Calu3 (cell line): ENCODE measurements at regions not wholly inside any gene's neighbourhood (a gene's known extent, or its start where the extent isn't known, plus 50 kb on each side); places are given as distances from the start of the nearest gene placed in this dataset.

ENCODE experiments used
- BruUV-seq: library from RNA; stranded (reverse); fragments of 400-500 nt; replicated peaks from 2 replicates; lab custom pipeline; 2021; lab: Mats Ljungman, UMichigan
- CTCF ChIA-PET: fragments of 300-600 bp; sonication (Branson Sonifier 250); formaldehyde crosslinking; loops from one replicate; lab custom pipeline; 2022; ENCODE audit warnings: antibody characterized with exemption; lab: Charles Lee
- DNase-seq: peaks from one replicate; pipeline ENCODE4 v3.0.0; 2022
- H3K27ac Mint-ChIP-seq: one replicate; pipeline ENCODE4 v1.8.0; 2022; ENCODE audit warnings: mixed read lengths; ENCODE audit not compliant: unreplicated experiment
- H3K27me3 Mint-ChIP-seq: one replicate; pipeline ENCODE4 v1.8.0; 2022; ENCODE audit warnings: mixed read lengths; ENCODE audit not compliant: unreplicated experiment
- H3K36me3 Mint-ChIP-seq: one replicate; pipeline ENCODE4 v1.8.0; 2022; ENCODE audit warnings: mild to moderate bottlenecking, moderate library complexity, mixed read lengths; ENCODE audit not compliant: insufficient read depth, unreplicated experiment
- H3K4me1 Mint-ChIP-seq: one replicate; pipeline ENCODE4 v1.8.0; 2022; ENCODE audit warnings: mild to moderate bottlenecking, low read depth, mixed read lengths; ENCODE audit not compliant: unreplicated experiment
- H3K4me3 Mint-ChIP-seq: one replicate; pipeline ENCODE4 v1.8.0; 2022; ENCODE audit warnings: mild to moderate bottlenecking, low read depth, moderate library complexity, mixed read lengths; ENCODE audit not compliant: unreplicated experiment
- H3K9me3 Mint-ChIP-seq: one replicate; pipeline ENCODE4 v1.8.0; 2022; ENCODE audit warnings: low read depth, mixed read lengths; ENCODE audit not compliant: unreplicated experiment
- CTCF ChIP-seq: fragments of 200-600 bp; IDR thresholded peaks from one replicate; pipeline ENCODE4 v1.8.0; 2022; ENCODE audit warnings: antibody characterized with exemption; ENCODE audit not compliant: unreplicated experiment
- intact Hi-C: fragments of 100-400 bp; cut with micrococcal nuclease; formaldehyde crosslinking; loops from one replicate; pipeline ENCODE4 v1.10.0; 2022; ENCODE audit not compliant: unreplicated experiment

- H3K27ac Mint-ChIP-seq = no peak overlapping the region
- BruUV-seq = no TSS peak
- peaks cover 4% of the 10 kb centered on the region for H3K9me3 Mint-ChIP-seq
- H3K4me1 Mint-ChIP-seq = no peaks in the 10 kb centered on the region
- no peaks in the 10 kb centered on the region for H3K27me3 Mint-ChIP-seq
- no peaks in the 10 kb centered on the region for H3K36me3 Mint-ChIP-seq
- TF ChIP-seq CTCF = no peak
- intact Hi-C loops = no loop called here
- H3K4me3 Mint-ChIP-seq = no peak overlapping the region
- no peak for DNase-seq
- CTCF ChIA-PET = interaction anchor here (0.6 kb wide), 1 partner anchor 151 kb away, joined by 4 read pairs; no protein-coding TSS in a partner anchor
These were observed 64.0 kb upstream of the STK39 start for GRCh38 chr2:168311261-168311910.

GRCh38 chr2:168312036-168312822 is 64.8 kb upstream of the STK39 start:
- intact Hi-C loops = no loop called here
- Mint-ChIP-seq H3K4me3 (no peak overlapping the region), H3K36me3 (no peaks in the 10 kb centered on the region), H3K4me1 (no peaks in the 10 kb centered on the region), H3K27me3 (no peaks in the 10 kb centered on the region), H3K27ac (no peak overlapping the region), H3K9me3 (no peaks in the 10 kb centered on the region)
- no TSS peak for BruUV-seq
- no peak for TF ChIP-seq CTCF
- DNase-seq = no peak
- CTCF ChIA-PET = no interaction called here

DNA sequence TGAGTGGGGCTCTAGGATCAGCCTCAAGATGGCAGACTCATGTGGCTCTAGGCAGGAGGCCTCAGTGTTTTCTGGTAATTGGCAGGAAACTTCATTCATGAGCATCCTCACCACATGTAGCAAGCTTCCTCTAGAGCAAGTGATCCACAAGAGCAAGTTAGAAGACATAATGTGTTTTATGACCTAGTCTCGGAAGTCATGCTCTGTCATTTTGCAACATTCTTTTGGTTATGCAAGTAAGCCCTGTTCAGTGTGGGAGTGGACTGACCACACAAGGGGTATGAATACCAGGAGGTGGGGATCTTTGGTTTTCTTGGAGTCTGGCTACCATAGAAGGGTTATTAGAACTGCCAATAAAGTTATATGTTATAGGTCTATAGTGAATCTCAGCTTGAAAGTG is 66.8 kb upstream of the STK39 start:
- H3K27ac Mint-ChIP-seq = no peak overlapping the region

More for the DNA sequence above, 66.8 kb upstream of the STK39 start:
- Mint-ChIP-seq H3K27me3 (no peaks in the 10 kb centered on the region), H3K4me1 (no peaks in the 10 kb centered on the region), H3K9me3 (no peaks in the 10 kb centered on the region), H3K4me3 (no peak overlapping the region), H3K36me3 (no peaks in the 10 kb centered on the region)
- TF ChIP-seq CTCF = no peak
- DNase-seq = no peak
- no TSS peak for BruUV-seq
- CTCF ChIA-PET = no interaction called here
- intact Hi-C loops = no loop called here
